ENCODE measurements at regions not wholly inside any gene's neighbourhood (a gene's known extent, or its start where the extent isn't known, plus 50 kb on each side); places are given as distances from the start of the nearest gene placed in this dataset.

DNA sequence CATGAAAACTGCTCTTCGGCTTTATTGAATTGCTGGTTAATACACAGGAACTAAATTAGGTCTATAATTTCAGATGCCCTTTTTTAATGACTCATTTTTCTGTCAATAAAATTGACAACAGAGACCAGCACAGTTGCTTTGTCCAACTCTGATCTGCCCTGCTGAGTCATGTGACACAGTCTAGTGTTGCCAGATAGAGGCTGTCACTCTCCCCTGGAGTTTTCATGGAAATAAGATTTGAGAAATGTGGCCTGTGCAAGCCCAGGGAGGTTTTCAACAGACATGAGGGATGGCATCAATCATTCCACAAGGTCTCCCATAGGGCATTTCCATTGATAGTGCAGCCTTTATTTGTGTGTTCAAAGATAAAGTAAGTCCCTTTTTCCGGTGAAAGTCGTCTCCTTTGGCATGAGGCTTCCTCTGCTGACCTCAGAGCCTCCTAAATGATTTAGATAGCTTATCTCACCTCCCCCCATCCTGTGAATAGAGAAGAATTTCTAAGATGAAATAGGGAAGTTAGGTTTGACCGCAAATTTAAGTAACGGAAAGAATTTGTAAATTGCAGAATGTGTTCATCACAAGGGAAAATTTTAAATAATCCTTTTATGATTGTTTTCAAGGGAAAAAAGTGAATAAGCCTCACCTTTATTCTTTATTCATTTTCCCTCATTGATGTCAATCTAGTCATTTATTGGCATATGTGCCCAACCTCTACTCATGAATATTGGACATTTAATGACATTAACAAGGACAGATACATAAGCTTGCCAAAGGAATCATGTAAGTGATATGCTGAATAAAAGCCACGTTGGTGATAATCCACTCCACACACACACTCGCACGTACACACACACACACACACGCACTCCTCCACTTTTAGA is 277.7 kb downstream of the ADGB start:
- Histone ChIP-seq H3K27me3 (no peaks in the 10 kb centered on the region), H3K27ac (no peak overlapping the region), H3K36me3 (no peaks in the 10 kb centered on the region), H3K4me3 (no peak overlapping the region), H3K4me1 (peaks cover 0 to 6% (median 3%) of the 10 kb centered on the region in 4 donors), H3K9me3 (no peaks in the 10 kb centered on the region)
- 60% methylated on average over 9 of the region's 9 CpGs for WGBS (ENCODE audit: insufficient coverage, low coverage, low lambda C conversion rate, missing lambda C conversion rate)
- no peak for DNase-seq
- TF ChIP-seq, protein P1, sequence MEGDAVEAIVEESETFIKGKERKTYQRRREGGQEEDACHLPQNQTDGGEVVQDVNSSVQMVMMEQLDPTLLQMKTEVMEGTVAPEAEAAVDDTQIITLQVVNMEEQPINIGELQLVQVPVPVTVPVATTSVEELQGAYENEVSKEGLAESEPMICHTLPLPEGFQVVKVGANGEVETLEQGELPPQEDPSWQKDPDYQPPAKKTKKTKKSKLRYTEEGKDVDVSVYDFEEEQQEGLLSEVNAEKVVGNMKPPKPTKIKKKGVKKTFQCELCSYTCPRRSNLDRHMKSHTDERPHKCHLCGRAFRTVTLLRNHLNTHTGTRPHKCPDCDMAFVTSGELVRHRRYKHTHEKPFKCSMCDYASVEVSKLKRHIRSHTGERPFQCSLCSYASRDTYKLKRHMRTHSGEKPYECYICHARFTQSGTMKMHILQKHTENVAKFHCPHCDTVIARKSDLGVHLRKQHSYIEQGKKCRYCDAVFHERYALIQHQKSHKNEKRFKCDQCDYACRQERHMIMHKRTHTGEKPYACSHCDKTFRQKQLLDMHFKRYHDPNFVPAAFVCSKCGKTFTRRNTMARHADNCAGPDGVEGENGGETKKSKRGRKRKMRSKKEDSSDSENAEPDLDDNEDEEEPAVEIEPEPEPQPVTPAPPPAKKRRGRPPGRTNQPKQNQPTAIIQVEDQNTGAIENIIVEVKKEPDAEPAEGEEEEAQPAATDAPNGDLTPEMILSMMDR (IDR thresholded peaks at IDR 0.05), result no peak
- TF ChIP-seq POLR2A (IDR thresholded peaks at IDR 0.05), result no peak
- peak in 1 of 4 donors; percentile 48 for ATAC-seq
- intact Hi-C loops (cut with DNase I), result no loop called here

DNA sequence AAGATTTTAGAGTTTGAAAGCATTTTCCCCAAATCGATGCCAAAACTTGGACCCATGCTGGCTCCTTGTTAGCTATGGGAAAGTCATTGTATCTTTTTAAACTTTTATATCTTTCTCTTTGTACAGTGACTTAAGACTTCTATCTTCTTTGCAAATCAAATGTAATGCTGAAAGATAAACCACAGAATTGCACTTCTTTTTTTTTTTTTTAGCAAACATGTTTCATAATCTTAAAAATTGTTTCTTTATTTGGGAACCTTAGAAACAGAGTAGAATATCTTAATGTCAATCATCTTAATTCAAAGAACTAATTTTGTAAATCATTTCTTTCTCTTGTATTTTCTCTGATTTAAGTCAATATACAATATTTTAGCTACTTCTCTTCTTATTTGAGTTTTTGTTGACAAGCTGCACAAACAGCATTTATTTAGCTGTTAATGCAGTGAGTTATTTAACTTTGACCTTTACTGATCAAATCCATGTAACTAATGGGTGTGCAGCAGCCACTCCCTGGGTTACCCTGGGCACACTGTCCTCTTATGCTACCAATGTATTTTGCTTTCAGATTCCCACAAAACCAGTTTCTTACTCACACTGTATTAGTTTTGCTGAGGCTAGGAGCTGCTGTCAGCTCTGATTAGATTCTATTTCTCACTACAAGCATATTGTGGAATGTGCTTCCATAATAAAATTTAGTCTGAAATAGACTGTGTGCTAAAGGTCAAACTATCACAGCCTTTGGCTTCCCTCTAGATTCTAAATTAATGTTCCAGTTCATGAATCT is 279.6 kb downstream of the ADGB start:
- H3K36me3 ChIP-seq, result no peaks in the 10 kb centered on the region
- H3K9me3 ChIP-seq, result no peaks in the 10 kb centered on the region
- TF ChIP-seq, protein P1 (IDR thresholded peaks at IDR 0.05), result no peak
- DNase-seq, result no peak
- peak; percentile 70 to 86 (median 76) for ATAC-seq
- H3K27me3 ChIP-seq, result no peaks in the 10 kb centered on the region
- H3K27ac ChIP-seq, result no peak overlapping the region
- 78% methylated on average over 1 of the region's 1 CpG for WGBS (ENCODE audit: insufficient coverage, low coverage, low lambda C conversion rate, missing lambda C conversion rate)
- no peak overlapping the region for H3K4me3 ChIP-seq
- H3K4me1 ChIP-seq, result peaks cover 0 to 6% (median 3%) of the 10 kb centered on the region in 4 donors
- intact Hi-C loops (cut with DNase I), result no loop called here

DNA sequence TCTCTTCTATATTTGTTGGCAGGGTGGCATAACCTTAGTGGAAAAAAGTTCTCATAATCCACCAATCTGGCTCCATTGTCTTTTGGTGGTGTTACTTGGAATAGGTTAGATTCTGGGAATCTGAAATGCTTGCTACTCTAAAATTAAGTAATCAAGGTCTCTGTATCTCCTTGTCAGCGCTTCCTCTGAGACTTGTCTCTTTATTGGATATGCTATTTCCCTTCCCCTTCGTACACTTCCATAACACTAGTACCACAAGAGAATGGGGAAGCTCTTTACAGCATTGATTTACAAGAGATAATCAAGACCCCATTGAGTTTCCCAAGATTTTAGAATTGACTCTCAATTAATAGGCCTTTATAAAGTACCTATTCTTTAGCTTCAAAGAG is 280.2 kb downstream of the ADGB start:
- Histone ChIP-seq H3K27me3 (no peaks in the 10 kb centered on the region), H3K27ac (no peak overlapping the region)

DNA sequence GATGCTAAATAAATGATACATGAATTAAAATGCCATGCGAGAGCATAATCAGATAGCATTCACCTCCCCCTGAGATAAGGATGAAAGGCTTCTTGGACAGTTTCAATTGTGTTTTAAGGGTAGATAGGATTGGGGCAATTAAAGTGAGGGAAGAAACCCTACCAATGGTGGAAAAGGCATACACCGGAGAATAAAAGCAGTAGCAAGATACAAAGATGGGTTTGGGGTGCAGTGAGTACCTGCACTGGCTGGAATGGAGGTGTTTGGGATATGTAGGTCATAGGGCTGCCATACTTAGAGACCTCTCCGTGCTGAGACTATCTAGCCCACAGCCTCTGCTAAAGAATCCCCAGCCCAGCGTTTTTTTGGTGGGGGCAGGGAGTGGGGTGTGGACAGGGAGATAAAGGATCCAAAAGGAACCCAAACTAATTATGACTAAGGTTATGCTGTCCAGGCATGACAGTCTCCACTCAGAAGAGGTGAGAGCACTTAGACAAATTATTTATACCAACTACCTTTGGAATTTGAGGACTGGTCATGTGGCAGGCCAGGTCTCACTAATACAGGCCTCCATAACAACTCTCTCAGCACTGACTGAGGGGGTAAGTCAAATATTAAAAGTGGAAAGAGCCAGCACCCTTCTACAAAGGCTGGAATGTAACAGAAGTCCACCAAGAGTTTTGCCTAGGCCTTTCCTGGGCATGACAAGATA is 280.8 kb downstream of the ADGB start:
- peaks cover 0 to 7% (median 3%) of the 10 kb centered on the region in 4 donors for H3K4me1 ChIP-seq
- no peak overlapping the region for H3K27ac ChIP-seq
- intact Hi-C loops (cut with DNase I), result no loop called here
- ATAC-seq (no peak), DNase-seq (no peak)
- no peaks in the 10 kb centered on the region for H3K27me3 ChIP-seq
- H3K9me3 ChIP-seq, result no peaks in the 10 kb centered on the region
- no peaks in the 10 kb centered on the region for H3K36me3 ChIP-seq
- TF ChIP-seq, protein P1 (IDR thresholded peaks at IDR 0.05), result no peak
- TF ChIP-seq POLR2A (IDR thresholded peaks at IDR 0.05), result no peak
- WGBS (ENCODE audit: insufficient coverage, low coverage, low lambda C conversion rate, missing lambda C conversion rate), result 89% methylated on average over 4 of the region's 4 CpGs
- H3K4me3 ChIP-seq, result no peak overlapping the region

More for the DNA sequence above, 280.2 kb downstream of the ADGB start:
- ATAC-seq, result peak in 2 of 4 donors; percentile 18 to 30
- WGBS (ENCODE audit: insufficient coverage, low coverage, low lambda C conversion rate, missing lambda C conversion rate), result 82% methylated on average over 2 of the region's 2 CpGs
- H3K9me3 ChIP-seq, result no peaks in the 10 kb centered on the region
- peaks cover 0 to 6% (median 3%) of the 10 kb centered on the region in 4 donors for H3K4me1 ChIP-seq
- H3K4me3 ChIP-seq, result no peak overlapping the region
- no peaks in the 10 kb centered on the region for H3K36me3 ChIP-seq
- no peak for TF ChIP-seq POLR2A (IDR thresholded peaks at IDR 0.05)
- TF ChIP-seq, protein P1 (IDR thresholded peaks at IDR 0.05), result no peak
- intact Hi-C loops (cut with DNase I), result no loop called here
- DNase-seq, result no peak
